ENCODE measurements at regions not wholly inside any gene's neighbourhood (a gene's known extent, or its start where the extent isn't known, plus 50 kb on each side); places are given as distances from the start of the nearest gene placed in this dataset.
"Not testable (repeated sequence)": the region's sequence is repeated elsewhere in the genome, so short reads cannot be mapped to it uniquely, and the experiment has no call there.

DNA sequence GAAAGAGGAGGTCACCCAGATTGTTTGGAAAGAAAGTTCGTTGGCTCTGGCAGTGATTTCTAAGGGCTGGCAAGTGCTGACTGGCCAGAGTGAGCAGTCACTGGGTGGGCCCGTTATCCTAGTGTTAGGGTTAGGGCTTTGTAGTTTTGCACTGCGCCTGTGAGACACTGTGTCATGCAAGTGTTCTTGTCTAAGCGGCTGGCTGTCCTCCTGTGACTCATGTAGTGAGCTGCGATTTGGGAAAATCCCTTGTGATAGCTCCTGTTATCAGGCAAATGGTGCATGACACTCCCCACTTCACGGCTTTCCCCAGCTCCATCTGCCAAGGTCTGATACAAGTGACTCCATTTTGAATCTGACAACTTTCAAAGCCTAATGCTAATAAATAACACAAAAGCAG, 526.0 kb upstream of the ADAMTS16 start:
- DNase-seq = no peak

DNA sequence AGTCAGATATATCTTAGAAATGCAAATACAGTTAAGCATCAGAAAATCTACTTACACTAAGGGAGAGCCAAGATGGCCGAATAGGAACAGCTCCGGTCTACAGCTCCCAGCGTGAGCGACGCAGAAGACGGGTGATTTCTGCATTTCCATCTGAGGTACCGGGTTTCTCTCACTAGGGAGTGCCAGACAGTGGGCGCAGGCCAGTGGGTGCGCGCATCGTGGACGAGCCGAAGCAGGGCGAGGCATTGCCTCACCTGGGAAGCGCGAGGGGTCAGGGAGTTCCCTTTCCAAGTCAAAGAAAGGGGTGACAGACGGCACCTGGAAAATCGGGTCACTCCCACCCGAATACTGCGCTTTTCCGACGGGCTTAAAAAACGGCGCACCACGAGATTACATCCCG, 524.8 kb upstream of the ADAMTS16 start:
- not testable (repeated sequence) for DNase-seq

DNA sequence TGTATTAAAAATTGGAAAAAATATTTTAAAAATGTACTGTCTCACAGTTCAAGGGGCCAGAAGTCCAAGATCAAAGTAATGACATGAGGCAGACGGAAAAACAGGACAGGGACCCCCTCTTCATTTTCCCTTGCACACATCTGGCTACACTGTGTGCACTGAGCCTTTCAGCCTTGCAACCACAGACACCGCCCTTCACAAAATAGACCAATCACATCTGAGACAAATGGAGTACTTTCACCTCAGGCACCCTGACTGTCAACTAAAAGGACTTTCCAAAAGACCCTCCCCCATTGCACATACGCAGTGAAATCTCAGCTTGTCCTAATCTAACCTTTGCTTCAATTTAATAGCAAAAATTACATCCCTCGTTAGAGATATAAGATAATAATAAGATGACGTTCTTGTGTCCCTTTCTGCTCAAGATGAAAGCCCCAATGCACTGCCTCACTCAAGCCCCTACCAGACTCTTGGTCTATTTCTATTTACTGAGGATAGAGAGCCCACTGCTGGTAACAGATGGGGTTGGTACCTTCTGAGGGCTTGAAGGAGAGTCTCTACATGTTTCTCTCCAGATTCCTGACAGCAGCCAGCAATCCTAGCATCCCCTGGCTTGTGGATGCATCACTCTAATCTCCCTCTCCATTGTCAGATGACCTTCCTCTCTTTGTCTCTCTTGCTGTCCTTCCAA, 514.8 kb upstream of the ADAMTS16 start:
- DNase-seq = no peak

DNA sequence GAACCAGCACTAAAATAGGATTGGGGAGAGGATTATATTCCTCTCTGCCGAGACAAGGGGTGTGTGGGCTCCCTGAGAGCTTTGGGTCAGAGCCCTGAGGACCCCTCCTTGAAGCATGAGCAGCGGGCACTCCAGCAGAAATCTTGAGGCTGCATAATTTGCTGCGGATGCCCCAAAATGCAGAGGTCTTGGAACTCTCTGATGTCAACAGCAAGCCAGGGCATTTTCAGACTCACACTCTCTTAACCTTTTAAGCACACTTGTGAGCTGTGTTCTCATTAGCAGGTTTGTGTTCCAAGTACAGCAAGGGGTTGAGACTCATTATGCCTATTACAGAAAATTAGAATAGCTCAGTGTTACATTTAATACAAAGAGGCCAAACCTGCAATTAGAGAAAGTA, 513.0 kb upstream of the ADAMTS16 start:
- no peak for DNase-seq

DNA sequence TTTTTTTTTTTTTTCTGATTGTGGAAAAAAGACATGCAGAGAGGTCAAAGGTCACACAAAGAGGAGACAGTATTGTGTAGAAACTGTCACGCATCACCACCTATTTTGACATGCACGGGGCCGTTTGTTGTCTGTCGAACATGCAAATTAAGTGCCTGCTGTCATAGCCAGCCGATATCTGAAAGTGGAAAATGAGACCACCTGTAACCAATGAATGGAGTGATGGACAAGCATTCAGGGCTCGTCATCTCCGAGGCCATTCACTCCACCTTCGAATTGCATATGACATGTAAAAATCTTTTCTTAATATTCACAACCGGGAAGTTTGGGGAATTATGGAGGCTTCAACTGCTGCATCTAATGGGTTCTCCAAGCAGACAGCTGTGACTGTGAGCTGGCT, 512.2 kb upstream of the ADAMTS16 start:
- no peak for DNase-seq

DNA sequence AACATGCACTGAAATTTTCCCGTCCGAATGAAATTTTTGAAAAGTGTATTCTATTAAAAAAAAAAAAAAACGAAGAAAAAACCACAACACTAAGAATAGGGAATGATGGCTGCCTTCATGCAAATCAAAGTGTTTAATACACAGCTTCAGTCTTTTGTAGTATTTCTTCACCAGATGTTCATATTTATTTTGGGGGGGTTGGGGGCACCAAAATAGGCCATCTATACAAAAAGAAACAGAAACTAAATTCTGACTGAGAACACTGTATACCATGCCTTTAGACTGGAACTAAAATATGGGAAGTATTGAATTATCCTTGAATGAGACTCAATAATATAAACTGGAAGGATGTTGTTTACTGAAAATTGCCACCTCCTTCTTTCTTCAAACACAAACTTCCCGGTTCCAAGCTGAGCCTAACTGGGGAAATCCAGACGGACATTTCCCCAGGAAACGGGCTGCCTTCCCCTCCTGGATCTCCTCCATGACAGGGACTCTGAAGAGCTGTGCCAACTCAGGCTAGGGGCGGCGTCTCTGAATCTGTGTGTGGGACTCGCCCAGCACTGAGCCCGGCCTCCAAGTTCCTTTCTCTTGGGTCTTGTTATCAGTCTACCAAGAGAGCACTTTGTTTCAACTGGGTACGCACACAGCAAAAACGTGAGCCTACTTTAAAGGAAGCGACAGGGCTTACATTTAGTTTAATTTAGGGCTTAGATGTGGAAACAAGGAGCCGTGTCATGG, 511.3 kb upstream of the ADAMTS16 start:
- DNase-seq = no peak

DNA sequence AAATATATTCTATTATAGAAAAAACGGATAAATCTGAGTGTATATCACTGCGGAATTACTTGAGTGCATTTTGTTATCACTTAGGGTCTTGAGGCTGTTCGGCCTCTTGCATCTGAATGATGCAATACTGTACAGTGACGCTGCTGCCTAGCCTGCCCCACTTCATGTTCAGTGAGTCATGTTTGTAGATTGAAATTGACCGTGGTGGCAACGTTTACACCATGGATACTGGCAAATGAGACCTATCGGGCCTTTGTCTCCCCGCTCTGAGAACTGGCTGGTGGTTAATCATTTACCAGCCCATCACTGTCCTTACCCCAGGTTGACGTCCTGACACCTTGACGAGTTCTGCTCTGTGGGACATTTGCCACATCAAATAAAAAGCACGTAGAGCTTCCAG, 510.1 kb upstream of the ADAMTS16 start:
- no peak for DNase-seq

DNA sequence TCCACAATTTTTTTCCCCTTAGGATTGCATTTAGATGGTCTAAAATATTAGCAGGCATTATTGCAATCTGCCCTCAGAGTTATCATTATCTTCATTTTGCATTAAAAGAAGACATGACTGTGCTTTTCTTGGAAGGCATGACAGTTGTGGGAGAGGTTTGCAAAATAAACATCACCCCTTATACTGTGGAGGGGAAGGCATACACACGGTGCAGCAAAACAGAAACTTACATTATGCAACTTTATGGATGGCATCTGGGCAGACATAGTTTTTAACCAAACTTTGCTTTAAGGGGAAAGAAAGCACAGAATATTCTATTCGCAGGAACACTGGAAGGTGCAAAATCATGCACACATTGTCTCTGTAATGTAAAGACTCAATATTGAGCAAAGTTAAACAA, 505.8 kb upstream of the ADAMTS16 start:
- DNase-seq = no peak

DNA sequence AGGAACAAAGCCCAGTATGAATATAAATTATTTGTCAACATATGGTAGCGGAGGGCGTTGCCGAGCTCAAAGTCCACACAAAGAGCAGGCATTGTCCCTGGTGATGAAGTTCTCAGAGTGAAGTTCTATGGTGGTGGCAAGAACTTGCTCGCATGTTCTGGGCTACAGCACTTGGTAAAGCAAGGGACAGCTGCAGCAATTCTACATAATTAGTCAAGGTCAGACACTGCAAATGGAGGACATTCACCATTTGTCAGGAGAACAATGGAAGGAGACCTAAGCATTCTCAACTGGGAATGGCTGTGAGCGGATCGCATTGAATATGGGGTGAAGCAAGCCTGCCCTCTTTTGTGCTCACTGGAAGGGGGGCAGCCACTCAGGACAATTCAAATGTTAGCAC, 503.8 kb upstream of the ADAMTS16 start:
- DNase-seq = no peak

DNA sequence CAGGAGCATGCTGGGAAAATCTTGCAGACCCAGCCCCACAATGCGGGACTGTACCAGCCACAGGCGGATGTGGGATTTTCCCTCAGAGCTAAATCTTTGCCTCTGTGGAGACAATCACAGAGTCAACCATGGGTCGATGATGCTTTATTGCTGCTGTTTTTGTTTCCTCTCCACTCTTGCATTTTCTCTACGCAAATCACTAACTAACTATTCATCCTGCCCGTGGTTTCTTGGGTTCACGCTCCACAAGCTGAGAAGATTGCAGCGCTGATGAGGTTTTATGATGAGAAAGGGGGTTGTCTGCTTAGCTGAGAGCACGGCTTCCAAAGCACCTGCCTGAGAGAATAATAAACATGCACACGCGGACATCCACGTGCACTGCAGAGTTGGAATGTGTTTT, 500.2 kb upstream of the ADAMTS16 start:
- no peak for DNase-seq

DNA sequence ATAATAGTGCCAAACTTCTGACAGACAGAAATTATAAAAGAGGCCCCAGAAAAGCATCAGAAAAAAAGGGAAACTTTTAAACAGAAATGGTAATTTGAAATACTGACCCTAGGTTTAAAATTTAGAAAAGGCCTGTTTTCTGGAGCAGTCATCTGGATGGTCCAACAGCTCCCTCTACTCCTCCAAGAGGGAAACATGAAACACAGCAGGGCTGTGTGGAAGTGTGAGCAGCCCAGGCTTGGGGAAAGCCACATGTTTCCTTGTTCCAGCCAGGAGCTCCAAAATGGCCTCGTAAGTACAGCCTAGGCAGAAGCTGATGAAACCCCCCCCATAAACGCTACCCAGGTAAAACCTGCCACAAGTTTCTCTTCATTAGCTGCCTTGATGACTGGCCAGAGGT, 499.3 kb upstream of the ADAMTS16 start:
- peak in 1 of 2 experiments; percentile 23 for DNase-seq

DNA sequence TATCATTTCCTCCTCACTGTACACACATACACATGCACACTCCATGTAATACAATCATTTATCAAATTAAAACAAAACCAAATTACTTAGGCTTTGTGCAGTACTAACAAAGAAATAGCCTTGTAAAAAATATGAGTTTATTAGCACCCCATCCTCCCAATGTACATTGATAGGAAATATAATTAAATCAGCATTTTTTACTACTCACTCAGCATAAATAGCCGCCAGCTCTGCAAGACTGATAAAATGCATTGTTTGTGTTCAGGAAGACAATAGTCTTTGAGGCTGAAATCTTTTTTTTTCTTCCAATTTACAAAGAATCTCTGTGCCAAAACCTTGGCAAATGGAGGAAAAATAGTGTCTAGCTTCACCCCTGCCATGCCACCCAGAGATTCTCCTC, 497.6 kb upstream of the ADAMTS16 start:
- no peak for DNase-seq

DNA sequence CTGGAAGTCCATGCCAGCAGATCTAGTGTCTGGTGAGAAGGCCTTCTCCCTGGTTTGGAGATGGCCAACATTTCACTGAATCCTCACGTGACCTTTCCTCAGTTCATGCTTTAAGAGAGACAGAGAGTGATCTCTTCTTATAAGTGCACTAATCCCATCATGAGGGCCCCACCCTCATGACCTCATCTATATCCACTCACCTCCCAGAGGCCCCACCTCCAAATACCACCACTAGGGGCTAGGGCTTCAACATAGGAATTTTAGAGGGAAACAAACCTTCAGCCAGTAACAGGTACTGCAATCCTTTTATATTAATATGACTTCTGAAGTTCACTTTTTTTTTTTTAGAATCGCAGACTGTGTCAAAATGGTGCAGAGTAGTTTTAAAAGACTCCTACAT, 496.9 kb upstream of the ADAMTS16 start:
- no peak for DNase-seq

DNA sequence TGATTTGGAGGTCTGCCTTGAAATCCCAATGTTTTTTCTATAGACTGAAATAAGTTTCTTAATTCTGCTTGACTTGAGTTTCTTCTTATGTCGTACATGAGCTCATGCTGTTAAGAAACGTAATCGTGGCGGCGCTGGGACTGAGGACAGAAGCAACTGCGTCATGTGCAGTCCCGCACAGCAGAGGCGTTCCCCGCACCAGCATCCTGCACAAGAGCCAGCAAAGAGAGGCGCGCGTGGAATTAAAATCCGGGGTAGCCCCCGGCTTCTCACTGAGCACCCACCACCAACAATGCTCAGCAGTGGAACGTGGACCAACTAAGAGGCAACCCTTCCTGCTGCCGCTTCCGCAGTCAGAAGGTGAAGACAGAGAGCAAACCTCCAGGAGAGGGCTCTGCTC, 496.2 kb upstream of the ADAMTS16 start:
- DNase-seq = no peak

DNA sequence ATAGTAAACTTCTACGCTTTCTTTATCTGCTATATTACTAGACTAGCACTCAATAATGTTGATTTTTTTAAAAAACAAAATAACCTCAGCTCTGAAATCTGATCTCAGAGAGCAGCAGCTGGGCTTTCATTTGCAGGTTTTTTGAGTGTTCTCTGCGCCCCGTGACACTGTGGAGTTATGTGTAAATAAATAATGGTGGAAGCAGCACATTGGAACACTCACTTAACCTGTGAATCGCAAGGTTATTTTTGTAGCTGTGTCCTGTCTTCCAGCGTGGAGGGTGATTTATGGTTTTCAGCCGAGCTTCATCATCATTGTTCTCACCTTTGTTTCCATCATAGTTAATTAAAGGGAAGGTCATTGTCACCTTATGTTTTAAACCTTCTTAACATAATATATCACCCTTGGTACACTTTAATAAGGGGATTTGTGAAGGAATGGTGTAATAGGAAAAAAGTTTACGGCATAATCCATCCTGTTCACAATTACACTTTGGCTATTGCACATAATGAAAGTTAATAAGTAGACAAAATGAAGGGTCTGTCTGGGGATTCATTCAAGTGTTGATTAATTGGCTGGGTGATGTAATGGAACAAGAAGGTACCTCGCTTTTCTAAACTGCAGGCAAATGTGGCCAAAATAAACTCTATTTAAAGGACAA, 493.3 kb upstream of the ADAMTS16 start:
- DNase-seq = no peak

DNA sequence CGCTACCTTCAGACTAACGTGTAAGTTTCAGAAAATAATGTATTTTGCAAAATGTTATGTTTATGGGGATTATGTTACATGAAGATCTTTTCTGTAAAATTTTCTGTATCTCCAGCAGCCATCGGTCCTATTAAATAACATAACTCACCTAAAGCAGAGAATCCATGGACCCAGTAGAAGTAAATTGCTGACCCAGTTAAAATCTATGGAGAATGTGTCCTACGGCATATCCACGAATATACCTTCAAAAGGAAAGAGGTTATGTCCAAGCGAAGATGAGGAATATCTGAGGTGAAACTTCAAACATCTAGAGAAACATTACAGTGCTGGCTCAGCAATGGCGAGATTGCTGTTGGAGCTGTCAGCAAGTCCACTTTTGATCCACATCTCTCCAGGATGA, 492.2 kb upstream of the ADAMTS16 start:
- no peak for DNase-seq

DNA sequence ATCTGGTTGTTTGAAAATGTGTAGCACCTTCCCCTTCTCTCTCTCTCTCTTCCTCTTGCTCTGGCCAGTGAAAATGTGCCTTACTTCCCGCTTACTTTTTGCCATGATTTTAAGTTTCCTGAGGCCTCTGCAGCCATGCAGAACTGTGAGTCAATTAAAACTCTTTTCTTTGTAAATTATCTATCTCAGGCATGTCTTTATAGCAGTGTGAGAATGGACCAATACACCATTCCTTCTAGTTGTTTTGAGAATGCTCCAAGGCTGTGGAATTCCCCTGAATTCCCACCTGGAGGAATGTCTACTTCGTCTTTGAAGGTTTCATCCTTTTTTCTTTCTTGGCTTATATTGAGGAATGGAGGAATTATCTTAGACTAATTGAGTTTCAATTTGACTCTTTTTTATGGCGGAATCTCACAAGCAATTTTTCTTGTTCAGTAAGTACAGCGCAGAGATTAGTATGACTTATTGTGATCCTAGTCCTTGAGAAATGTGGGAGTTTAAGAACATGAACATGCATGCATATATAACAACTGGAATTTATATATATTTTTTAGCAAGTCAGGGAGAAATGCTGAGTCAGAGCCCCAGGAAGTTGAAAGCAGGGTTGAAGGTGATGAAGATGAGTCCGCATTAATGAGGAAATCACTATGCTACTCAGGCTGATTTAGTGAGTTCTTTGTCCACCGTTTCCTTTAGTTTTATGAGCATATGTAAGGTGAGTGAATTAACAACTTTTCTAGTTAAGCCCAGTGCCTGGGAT, 488.1 kb upstream of the ADAMTS16 start:
- no peak for DNase-seq

DNA sequence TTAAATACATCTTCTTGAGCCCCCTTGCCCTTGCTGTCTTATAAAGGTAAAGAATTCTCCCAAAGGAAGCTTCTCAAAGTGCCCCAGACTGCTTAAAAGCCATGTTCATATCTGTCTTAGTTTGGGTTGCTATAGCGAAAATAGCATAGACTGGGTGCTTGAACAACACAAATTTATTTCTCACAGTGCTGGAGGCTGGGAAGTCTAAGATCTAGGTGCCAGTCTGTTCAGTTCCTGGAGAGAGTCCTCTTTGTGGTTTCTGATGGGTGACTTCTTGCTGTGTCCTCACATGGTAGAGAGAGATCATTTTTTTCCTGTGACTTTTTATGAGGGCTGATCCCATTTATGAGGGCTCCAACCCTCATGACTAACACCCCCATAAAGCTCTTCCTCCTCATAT, 486.7 kb upstream of the ADAMTS16 start:
- DNase-seq = no peak

DNA sequence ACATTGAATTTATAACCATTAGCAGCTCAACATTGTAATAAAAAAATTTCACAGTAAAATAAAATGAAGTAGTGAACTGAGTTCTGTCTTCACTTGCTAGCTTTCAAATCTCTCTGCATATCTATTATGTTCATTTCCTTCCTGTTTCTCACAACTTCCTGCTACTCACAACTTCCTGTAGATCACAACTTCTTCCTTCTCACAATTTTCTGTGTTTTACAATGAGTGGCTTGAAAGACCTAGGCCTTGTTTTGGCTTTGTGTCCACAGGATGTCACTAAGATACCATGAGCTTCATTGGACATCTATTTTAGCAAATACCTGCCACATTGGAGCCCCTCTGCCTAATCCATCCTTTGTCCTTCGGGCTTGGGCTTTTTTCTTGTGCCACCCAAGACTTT, 480.3 kb upstream of the ADAMTS16 start:
- DNase-seq = no peak

DNA sequence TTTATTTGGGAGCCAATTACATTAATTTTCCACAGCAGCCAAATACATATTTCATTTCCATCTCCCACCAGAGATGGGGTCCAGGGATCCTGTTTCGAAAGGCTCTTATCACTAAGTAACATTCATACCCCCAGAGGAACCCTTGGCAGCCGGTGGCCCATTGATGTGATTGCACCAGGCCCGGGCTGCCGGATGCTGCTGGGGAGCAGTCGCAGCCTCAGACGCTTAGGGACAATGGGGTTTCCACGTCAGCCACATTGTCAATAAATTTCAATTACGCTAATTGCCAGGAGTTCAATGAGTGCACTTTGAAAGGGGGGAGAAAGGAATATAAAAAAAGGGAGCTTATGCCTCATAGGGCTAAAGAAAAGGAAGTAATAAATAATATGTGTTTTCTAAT, 478.8 kb upstream of the ADAMTS16 start:
- DNase-seq = peak; percentile 72 to 86

DNA sequence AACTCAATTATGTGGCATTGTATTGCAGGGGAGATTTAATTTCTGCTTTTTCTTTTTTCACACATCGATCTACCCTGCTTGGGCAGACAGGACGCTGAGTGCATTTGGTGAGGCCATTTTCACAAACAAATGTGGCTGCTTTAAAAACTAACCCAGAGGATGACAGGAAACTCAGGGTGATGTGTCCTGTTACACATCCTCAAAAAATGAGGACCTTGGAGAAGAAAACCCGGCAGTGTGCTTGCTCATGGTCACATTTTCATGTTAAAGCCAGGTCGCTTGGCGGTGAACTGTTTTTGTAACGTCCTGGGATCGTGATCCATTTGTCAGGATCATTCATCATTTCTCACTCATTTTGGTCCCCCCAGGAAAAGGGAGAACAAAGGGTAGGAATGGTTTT, 478.3 kb upstream of the ADAMTS16 start:
- peak in 1 of 2 experiments; percentile 50 for DNase-seq

DNA sequence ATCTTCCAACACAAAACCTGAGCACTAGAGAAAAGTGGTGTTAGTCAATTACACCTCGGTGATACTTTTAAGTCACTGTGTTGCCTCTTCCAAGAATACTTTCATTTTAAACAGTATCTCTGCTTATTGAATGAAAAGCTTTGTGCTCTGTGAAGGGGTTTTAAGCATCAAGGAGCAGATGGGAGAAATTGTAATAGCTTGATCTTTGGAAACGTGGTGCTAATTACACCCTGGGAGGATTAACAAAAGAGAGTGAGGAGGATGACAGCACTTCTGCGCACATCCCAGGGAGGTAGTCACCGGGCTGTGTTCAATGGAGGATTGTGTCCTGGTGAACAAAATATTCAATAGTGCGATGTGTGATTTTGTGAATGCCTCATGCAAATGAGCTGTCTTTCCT, 477.4 kb upstream of the ADAMTS16 start:
- DNase-seq = no peak

DNA sequence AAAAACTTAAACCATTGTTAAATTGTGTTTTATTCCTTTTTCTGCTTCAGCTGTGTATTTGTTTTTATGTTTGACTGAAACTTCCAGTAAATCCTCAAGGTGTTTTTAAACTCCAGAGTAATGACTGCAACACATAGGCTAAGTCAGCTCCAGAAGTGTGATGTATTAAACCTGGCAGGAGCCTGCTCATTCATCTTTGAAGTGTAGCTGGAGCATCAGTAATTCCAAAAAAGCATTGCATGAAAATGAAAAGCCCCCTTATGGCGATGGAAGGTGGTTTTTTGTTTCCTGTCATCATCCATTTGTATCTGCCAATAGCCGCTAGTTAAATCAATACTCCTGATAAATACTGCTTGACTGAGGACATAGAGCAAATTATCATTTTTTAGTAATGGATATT, 474.2 kb upstream of the ADAMTS16 start:
- no peak for DNase-seq

DNA sequence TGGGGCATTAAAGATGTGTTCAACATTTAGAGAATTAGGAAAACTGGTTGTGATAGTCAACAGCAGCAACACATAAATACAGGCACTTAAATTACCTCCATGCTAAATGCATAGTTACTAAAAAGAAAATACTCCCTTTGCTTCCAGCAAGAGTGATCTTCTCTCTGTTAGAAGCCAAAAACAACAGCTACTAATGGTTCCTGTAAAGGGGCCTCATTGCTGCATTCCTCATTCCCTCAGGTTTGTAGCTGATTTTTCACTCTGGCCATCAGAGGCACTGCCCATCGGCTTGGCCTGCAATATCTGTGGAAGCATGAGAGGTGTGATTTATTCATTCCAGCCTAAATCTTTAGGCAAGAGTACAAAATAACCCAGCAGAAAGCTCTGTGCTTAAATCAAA, 466.0 kb upstream of the ADAMTS16 start:
- DNase-seq = no peak

Data from NCI-H1930 (cell line).